Central memory CD4-positive, alpha-beta T cell (primary cell): ENCODE measurements at regions not wholly inside any gene's neighbourhood (a gene's known extent, or its start where the extent isn't known, plus 50 kb on each side); places are given as distances from the start of the nearest gene placed in this dataset.
"Not testable (repeated sequence)": the region's sequence is repeated elsewhere in the genome, so short reads cannot be mapped to it uniquely, and the experiment has no call there.

Experiments
- DNase-seq: peaks from one replicate; pipeline ENCODE4 v3.0.0; 2022

DNA sequence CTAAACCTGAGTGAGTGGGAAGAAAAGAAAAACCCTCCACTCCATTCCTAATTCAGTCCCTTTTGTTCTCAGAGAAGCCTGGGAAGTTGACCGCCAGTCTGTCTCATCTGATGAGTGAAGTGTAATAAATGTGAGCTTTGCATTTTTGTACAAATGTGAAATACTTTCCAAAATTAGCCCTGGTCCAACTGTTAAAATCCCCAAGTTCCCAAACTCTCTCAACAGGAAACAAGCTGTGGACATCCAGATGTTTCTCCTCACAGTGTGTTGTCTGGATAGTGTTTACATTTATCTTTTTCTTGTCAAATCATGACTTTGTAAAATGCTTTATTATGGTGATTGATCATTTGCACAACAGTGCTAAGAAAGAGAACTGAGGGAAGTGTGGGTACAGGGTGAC, 145.1 kb downstream of the TM2D1 start:
- no peak for DNase-seq

- no peak for DNase-seq
Observed at GRCh38 chr1:61572046-61572445, 152.9 kb downstream of the TM2D1 start.

- DNase-seq = no peak
Observed at GRCh38 chr1:61570191-61570590, 154.8 kb downstream of the TM2D1 start.

DNA sequence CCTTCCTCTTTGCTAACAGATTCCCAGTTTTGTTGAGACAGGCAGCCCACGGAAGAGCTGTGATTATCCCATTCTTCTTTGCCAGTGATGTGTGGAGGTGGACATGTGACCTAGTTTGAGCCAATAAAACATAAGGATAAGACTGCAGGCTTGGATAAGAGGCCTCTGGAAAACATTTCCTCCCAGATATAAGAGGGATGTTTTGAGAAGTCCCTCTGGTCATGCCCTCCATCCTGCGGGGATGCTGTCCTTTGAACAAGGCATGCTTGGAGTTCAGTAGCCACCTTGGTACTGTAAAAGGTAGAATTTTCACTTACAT, 155.7 kb downstream of the TM2D1 start:
- no peak for DNase-seq

GRCh38 chr1:61568460-61569302, 156.3 kb downstream of the TM2D1 start:
- DNase-seq = no peak

DNA sequence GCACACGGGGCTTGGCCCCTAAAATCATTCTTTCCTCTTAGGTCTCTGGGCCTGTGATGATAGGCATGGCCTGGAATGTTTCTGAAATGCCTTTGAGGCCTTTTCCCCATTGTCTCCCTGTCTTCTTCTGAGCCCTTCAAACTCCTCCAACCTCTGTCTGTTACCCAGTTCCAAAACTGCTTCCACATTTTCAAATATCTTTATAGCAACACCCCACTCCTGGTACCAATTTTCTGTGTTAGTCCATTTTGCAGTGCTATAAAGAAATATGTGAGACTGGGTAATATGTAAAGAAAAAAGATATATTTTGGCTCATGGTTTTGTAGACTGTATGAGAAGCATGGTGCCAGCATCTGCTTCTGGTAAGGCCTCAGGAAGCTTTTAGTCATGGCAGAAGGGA, 158.8 kb downstream of the TM2D1 start:
- DNase-seq = no peak

GRCh38 chr1:61563611-61564010, 161.3 kb downstream of the TM2D1 start:
- DNase-seq = no peak

DNA sequence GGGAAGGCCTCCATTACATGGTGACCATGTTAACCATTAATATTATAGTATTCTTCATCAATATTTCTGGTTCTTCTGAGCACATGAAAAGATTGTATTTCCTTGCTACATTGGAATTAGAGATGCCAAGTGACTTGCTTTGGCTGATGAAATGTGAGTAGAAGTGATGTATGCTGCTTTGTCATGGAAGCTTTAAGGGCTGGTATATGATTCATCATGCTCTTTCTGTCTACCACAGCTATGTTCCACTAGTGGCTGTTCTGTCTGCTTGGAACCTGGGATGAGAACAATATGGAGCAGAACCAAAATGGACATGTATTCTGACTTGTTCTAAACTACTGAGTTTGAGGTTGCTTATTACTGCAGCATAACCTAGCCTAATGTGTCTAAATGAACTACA, 163.3 kb downstream of the TM2D1 start:
- DNase-seq = no peak

- DNase-seq = no peak
Observed at GRCh38 chr1:61560385-61560784, 164.6 kb downstream of the TM2D1 start.

DNA sequence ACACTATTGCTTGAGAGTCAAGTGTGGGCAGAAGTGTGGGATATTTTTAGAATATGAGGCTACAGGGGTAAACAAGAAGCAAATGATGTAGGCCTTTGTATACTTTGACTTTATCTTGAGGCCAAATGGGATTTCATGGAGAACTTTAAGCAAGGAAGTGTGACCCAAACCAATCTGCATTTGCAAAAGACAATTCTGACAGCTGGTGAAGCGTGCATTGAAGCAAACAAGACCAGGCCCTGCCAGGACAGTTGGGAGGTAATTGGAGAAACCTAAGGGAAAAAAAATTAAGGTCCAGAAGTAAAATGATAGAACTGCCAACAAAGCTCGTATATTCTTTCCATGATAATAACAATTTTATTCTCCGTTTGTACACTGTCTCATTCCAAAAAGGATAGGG, 168.3 kb downstream of the TM2D1 start:
- DNase-seq = no peak

DNA sequence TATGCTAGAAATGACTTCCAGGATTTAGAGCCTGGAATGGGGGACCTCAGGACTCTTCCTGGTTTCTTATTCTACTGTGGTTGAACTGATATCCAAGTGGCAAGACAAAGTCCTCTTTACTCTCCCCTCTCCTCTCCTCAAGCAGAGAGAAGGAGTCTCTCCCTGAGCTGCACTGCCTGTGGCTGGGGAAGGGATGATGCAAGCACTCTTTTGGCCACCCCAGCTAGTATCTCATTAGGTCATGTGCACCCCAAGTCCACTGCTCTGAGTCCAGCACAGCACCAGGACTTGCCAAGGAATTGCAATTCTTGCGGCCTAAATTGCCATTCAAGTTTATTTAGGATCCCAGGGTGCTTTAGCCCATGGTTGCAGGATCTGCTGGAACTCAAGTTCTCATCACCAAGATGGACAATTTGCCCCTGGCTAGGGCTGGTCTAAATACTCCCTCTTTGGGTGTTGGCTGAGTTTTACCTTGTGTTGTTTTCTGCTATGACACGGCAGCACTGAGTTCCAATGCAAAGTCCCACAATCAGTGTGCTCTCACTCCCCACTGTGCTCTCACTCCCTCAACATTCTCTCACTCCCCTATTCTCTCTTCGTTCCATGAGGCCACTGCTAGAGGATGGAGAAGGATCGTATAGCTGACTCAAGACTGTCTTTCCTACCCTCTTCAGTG, 172.2 kb downstream of the TM2D1 start:
- no peak for DNase-seq

DNA sequence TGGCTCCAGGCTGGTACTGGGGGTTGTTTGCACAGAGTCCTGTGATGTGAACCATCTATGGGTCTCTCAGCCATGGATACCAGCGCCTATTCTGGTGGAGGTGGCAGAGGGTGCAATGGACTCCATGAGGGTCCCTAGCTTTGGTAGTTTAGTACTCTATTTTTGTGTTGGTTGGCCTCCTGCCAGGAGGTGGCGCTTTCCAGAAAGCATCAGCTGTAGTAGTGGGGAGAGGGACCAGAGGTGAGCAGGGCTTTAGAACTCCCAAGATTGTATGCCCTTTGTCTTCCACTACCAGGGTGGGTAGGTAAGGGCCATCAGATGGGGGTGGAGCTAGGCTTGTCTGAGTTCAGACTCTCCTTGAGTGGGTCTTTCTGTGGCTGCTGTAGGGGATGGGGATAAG, 177.6 kb downstream of the TM2D1 start:
- peak; percentile 0 for DNase-seq

DNA sequence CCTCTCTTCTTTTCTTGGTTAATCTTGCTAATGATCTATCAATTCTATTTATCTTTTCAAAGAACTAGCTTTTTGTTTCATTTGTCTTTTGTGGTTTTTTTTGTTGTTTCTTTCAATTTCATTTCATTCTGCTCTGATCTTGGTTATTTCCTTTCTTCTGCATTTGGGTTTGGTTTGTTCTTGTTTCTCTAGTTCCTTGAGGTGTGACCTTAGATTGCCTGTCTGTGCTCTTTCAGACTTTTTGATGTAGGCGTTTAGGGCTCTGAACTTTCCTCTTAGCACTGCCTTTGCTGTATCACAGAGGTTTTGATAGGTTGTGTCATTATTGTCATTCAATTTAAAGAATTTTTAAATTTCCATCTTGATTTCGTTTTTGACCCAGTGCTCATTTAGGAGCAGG, 180.1 kb downstream of the TM2D1 start:
- not testable (repeated sequence) for DNase-seq

DNA sequence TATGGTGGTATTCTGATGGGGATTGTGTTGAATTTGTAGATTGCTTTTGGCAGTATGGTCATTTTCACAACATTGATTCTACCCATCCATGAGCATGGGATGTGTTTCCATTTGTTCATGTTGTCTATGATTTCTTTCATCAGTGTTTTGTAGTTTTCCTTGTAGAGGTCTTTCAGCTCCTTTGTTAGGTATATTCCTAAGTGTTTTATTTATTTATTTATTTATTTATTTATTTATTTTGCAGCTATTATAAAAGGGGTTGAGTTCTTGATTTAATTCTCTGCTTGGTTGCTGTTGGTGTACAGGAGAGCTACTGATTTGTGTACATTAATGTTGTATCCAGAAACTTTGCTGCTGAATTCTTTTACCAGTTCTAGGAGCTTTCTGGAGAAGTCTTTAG, 181.4 kb downstream of the TM2D1 start:
- not testable (repeated sequence) for DNase-seq

GRCh38 chr1:61539720-61540462, 185.1 kb downstream of the TM2D1 start:
- no peak for DNase-seq

GRCh38 chr1:61538228-61538627, 186.7 kb downstream of the TM2D1 start:
- no peak for DNase-seq

GRCh38 chr1:61536174-61537108, 188.5 kb downstream of the TM2D1 start:
- no peak for DNase-seq

DNA sequence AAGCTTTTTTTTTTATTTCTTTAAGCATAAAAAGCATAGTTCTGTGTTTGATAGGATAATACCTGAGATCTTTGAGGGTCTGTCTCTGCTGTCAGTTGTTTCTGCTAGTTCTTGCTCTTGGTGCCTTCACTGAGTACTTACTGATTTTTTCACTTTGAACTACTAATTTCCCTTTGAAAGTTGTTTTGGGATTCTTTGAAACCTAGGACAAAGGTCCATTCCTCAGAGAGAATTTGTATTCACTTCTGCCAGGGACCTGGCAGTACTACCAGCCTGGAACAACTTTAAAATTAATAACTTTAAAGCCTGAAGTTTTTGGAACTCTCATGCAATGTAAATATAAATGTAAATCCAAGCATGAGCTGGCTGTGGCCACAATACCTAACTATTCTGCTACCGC, 190.1 kb downstream of the TM2D1 start:
- DNase-seq = no peak

- DNase-seq = no peak
Observed at GRCh38 chr1:61533546-61533945, 191.4 kb downstream of the TM2D1 start.

- no peak for DNase-seq
Observed at GRCh38 chr1:61531716-61532115, 193.2 kb downstream of the TM2D1 start.

DNA sequence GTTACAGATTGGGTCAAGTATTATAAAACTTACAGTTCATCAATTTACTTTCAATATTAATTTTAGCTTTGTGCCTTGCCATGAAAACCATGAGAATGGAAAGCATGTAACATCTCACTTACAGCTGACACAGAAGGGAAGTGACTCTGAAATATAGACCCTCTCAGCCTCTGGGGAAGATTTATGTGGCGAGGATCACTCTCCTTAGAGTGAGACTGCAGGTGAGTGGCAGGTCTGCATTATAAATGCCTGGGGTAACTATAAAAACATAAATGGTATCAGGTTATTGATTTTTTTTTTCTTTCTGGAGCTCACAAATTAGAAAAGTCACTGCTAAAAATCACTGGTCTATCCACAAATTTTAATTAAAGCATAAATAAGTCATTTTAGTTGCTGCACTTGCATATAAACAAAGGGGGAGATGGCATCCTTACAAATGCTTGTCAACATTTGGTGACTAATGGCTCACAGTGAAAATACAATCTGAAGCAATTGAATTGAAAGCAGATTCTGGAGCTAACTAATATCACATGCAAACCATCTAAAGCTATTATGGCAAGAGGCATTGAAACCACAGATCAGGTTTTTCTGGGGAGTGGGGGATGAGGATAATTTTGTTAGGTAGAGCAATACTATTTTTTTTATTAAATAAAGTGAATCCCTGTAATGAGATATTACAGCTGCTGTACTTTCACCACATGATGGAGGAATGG, 200.9 kb downstream of the TM2D1 start:
- DNase-seq = no peak

DNA sequence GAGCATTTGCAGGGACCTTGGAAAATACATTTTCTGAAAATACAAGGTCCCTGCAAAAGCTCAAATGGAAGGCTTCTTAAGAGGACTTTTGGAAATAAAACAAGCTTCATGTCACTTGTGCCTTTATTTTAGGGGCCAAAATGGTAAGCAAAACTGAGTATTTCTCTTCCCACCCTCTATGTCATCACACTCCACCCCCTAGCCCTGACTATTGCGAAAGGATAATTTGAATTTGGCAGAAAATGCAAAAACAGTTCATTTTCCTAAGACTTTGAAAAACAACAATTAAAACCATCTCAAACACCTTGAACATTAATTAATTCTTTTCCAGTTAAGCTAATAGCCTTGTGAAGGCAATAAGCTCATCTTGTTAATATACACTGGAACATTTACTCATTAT, 201.7 kb downstream of the TM2D1 start:
- DNase-seq = no peak
